Muscle layer of colon (tissue), 2 donors: ENCODE measurements at regions not wholly inside any gene's neighbourhood (a gene's known extent, or its start where the extent isn't known, plus 50 kb on each side); places are given as distances from the start of the nearest gene placed in this dataset.

ENCODE experiments used
- H3K27ac ChIP-seq: one replicate; pipeline ENCODE4 v1.7.0; 2013; ENCODE audit warnings: low read depth, mild to moderate bottlenecking, low read length, moderate library complexity
- H3K27me3 ChIP-seq, 2 donors: one replicate each; pipeline ENCODE4 v1.7.0; 2013; ENCODE audit warnings: low read length in 2 of 2, mild to moderate bottlenecking in 2 of 2; ENCODE audit not compliant: insufficient read depth in 2 of 2, control insufficient read depth in 1 of 2
- H3K36me3 ChIP-seq: one replicate; pipeline ENCODE4 v1.7.0; 2013; ENCODE audit warnings: mild to moderate bottlenecking, low read length; ENCODE audit not compliant: insufficient read depth
- H3K4me1 ChIP-seq: one replicate; pipeline ENCODE4 v1.7.0; 2013; ENCODE audit warnings: mild to moderate bottlenecking, low read length; ENCODE audit not compliant: insufficient read depth
- H3K4me3 ChIP-seq, 2 donors: one replicate each; pipeline ENCODE4 v1.7.0; 2013; ENCODE audit warnings: low read length in 2 of 2, low read depth in 1 of 2, mild to moderate bottlenecking in 1 of 2, moderate library complexity in 1 of 2
- H3K9ac ChIP-seq: one replicate; pipeline ENCODE4 v1.7.0; 2013; ENCODE audit warnings: low read length
- H3K9me3 ChIP-seq: one replicate; pipeline ENCODE4 v1.7.0; 2013; ENCODE audit warnings: mild to moderate bottlenecking, low read length
- donor health status: abdominal sarcoma.
- donor health status: Adenocarcinoma of cecum.

- no peak overlapping the region for H3K4me3 ChIP-seq
- no peaks in the 10 kb centered on the region for H3K4me1 ChIP-seq
- H3K9ac ChIP-seq = no peak overlapping the region
- H3K27ac ChIP-seq = no peak overlapping the region
- no peaks in the 10 kb centered on the region for H3K9me3 ChIP-seq
- H3K36me3 ChIP-seq = no peaks in the 10 kb centered on the region
- H3K27me3 ChIP-seq = no peaks in the 10 kb centered on the region
Observed at GRCh38 chr9:551986-552929, 289.2 kb upstream of the DMRT1 start.

GRCh38 chr9:555493-555892, 286.0 kb upstream of the DMRT1 start:
- Histone ChIP-seq H3K9ac (no peak overlapping the region), H3K4me1 (no peaks in the 10 kb centered on the region), H3K27me3 (no peaks in the 10 kb centered on the region), H3K9me3 (no peaks in the 10 kb centered on the region), H3K27ac (no peak overlapping the region), H3K4me3 (no peak overlapping the region), H3K36me3 (no peaks in the 10 kb centered on the region)

GRCh38 chr9:556199-556598, 285.3 kb upstream of the DMRT1 start:
- Histone ChIP-seq H3K4me3 (no peak overlapping the region), H3K9ac (no peak overlapping the region), H3K36me3 (no peaks in the 10 kb centered on the region), H3K9me3 (no peaks in the 10 kb centered on the region), H3K4me1 (no peaks in the 10 kb centered on the region), H3K27me3 (no peaks in the 10 kb centered on the region), H3K27ac (no peak overlapping the region)

- Histone ChIP-seq H3K4me1 (no peaks in the 10 kb centered on the region), H3K36me3 (no peaks in the 10 kb centered on the region), H3K9me3 (no peaks in the 10 kb centered on the region), H3K27ac (no peak overlapping the region), H3K9ac (no peak overlapping the region), H3K4me3 (no peak overlapping the region), H3K27me3 (no peaks in the 10 kb centered on the region)
Observed at GRCh38 chr9:556675-557074, 284.8 kb upstream of the DMRT1 start.

GRCh38 chr9:557601-558201, 283.8 kb upstream of the DMRT1 start:
- Histone ChIP-seq H3K9ac (no peak overlapping the region), H3K4me3 (no peak overlapping the region), H3K36me3 (no peaks in the 10 kb centered on the region), H3K27ac (no peak overlapping the region), H3K27me3 (no peaks in the 10 kb centered on the region), H3K4me1 (no peaks in the 10 kb centered on the region), H3K9me3 (no peaks in the 10 kb centered on the region)

GRCh38 chr9:561427-561826, 280.1 kb upstream of the DMRT1 start:
- H3K9me3 ChIP-seq = no peaks in the 10 kb centered on the region
- no peak overlapping the region for H3K4me3 ChIP-seq
- H3K27me3 ChIP-seq = no peaks in the 10 kb centered on the region
- no peaks in the 10 kb centered on the region for H3K4me1 ChIP-seq
- H3K9ac ChIP-seq = no peak overlapping the region
- H3K27ac ChIP-seq = no peak overlapping the region
- H3K36me3 ChIP-seq = no peaks in the 10 kb centered on the region

GRCh38 chr9:563200-563599, 278.3 kb upstream of the DMRT1 start:
- Histone ChIP-seq H3K4me3 (no peak overlapping the region), H3K36me3 (no peaks in the 10 kb centered on the region), H3K9me3 (no peaks in the 10 kb centered on the region), H3K4me1 (no peaks in the 10 kb centered on the region), H3K27me3 (no peaks in the 10 kb centered on the region), H3K27ac (no peak overlapping the region), H3K9ac (no peak overlapping the region)

GRCh38 chr9:565528-565927, 276.0 kb upstream of the DMRT1 start:
- no peak overlapping the region for H3K9ac ChIP-seq
- no peaks in the 10 kb centered on the region for H3K36me3 ChIP-seq
- no peak overlapping the region for H3K27ac ChIP-seq
- no peaks in the 10 kb centered on the region for H3K9me3 ChIP-seq
- H3K27me3 ChIP-seq = no peaks in the 10 kb centered on the region
- no peak overlapping the region for H3K4me3 ChIP-seq
- H3K4me1 ChIP-seq = no peaks in the 10 kb centered on the region

GRCh38 chr9:567128-567746, 274.3 kb upstream of the DMRT1 start:
- no peak overlapping the region for H3K4me3 ChIP-seq
- no peak overlapping the region for H3K9ac ChIP-seq
- no peaks in the 10 kb centered on the region for H3K36me3 ChIP-seq
- H3K27me3 ChIP-seq = no peaks in the 10 kb centered on the region
- H3K27ac ChIP-seq = no peak overlapping the region
- no peaks in the 10 kb centered on the region for H3K9me3 ChIP-seq
- H3K4me1 ChIP-seq = no peaks in the 10 kb centered on the region

- H3K9me3 ChIP-seq = no peaks in the 10 kb centered on the region
- H3K27ac ChIP-seq = no peak overlapping the region
- H3K27me3 ChIP-seq = no peaks in the 10 kb centered on the region
- H3K36me3 ChIP-seq = no peaks in the 10 kb centered on the region
- no peak overlapping the region for H3K4me3 ChIP-seq
- H3K4me1 ChIP-seq = no peaks in the 10 kb centered on the region
- no peak overlapping the region for H3K9ac ChIP-seq
Observed at GRCh38 chr9:567747-568305, 273.7 kb upstream of the DMRT1 start.

GRCh38 chr9:569296-569695, 272.2 kb upstream of the DMRT1 start:
- H3K36me3 ChIP-seq = no peaks in the 10 kb centered on the region
- no peak overlapping the region for H3K4me3 ChIP-seq
- no peaks in the 10 kb centered on the region for H3K27me3 ChIP-seq
- no peaks in the 10 kb centered on the region for H3K9me3 ChIP-seq
- H3K27ac ChIP-seq = no peak overlapping the region
- no peaks in the 10 kb centered on the region for H3K4me1 ChIP-seq
- H3K9ac ChIP-seq = no peak overlapping the region
